ENCODE measurements at regions not wholly inside any gene's neighbourhood (a gene's known extent, or its start where the extent isn't known, plus 50 kb on each side); places are given as distances from the start of the nearest gene placed in this dataset.

- 90% methylated on average over 7 of the region's 7 CpGs for WGBS
- no peaks in the 10 kb centered on the region for H3K27me3 ChIP-seq (ENCODE audit: insufficient read depth, low read length)
- no peak overlapping the region for H3K27ac ChIP-seq (ENCODE audit: low read depth, low read length)
- no peak overlapping the region for H3K4me3 ChIP-seq (ENCODE audit: low read length)
- H3K36me3 ChIP-seq (ENCODE audit: insufficient read depth, low read length), result no peaks in the 10 kb centered on the region
- H3K9me3 ChIP-seq (ENCODE audit: insufficient read depth, low read depth, low read length), result no peaks in the 10 kb centered on the region; the same call in 1 of the 2 replicates
- H3K4me1 ChIP-seq (ENCODE audit: insufficient read depth, low read length), result peaks cover 51% of the 10 kb centered on the region
- H3K9ac ChIP-seq (ENCODE audit: low read depth, low read length), result no peak overlapping the region
These were observed 358.8 kb upstream of the ARRDC3 start for GRCh38 chr5:91741764-91742505.

- Histone ChIP-seq H3K4me1 (ENCODE audit: insufficient read depth, low read length) (peaks cover 35% of the 10 kb centered on the region), H3K9me3 (ENCODE audit: insufficient read depth, low read depth, low read length) (no peaks in the 10 kb centered on the region), H3K27ac (ENCODE audit: low read depth, low read length) (no peak overlapping the region), H3K36me3 (ENCODE audit: insufficient read depth, low read length) (no peaks in the 10 kb centered on the region), H3K27me3 (ENCODE audit: insufficient read depth, low read length) (no peaks in the 10 kb centered on the region), H3K4me3 (ENCODE audit: low read length) (no peak overlapping the region), H3K9ac (ENCODE audit: low read depth, low read length) (no peak overlapping the region)
- 97% methylated on average over 1 of the region's 1 CpG for WGBS
These were observed 346.9 kb upstream of the ARRDC3 start for GRCh38 chr5:91730026-91730425.

- H3K4me3 ChIP-seq (ENCODE audit: low read length), result no peak overlapping the region
- no peaks in the 10 kb centered on the region for H3K36me3 ChIP-seq (ENCODE audit: insufficient read depth, low read length)
- no peaks in the 10 kb centered on the region for H3K27me3 ChIP-seq (ENCODE audit: insufficient read depth, low read length)
- peak overlapping the region; percentile 37; the same call in 1 of the 2 replicates for H3K27ac ChIP-seq (ENCODE audit: low read depth, low read length)
- peaks cover 50% of the 10 kb centered on the region for H3K4me1 ChIP-seq (ENCODE audit: insufficient read depth, low read length)
- H3K9me3 ChIP-seq (ENCODE audit: insufficient read depth, low read depth, low read length), result no peaks in the 10 kb centered on the region
- WGBS, result 6% methylated on average over 1 of the region's 1 CpG
- H3K9ac ChIP-seq (ENCODE audit: low read depth, low read length), result no peak overlapping the region
These were observed 344.3 kb upstream of the ARRDC3 start for GRCh38 chr5:91727463-91727862.

GRCh38 chr5:91722736-91723467, 339.8 kb upstream of the ARRDC3 start:
- 93% methylated on average over 6 of the region's 8 CpGs for WGBS
- H3K27ac ChIP-seq (ENCODE audit: low read depth, low read length), result no peak overlapping the region
- H3K9ac ChIP-seq (ENCODE audit: low read depth, low read length), result no peak overlapping the region
- H3K9me3 ChIP-seq (ENCODE audit: insufficient read depth, low read depth, low read length), result no peaks in the 10 kb centered on the region
- no peaks in the 10 kb centered on the region for H3K27me3 ChIP-seq (ENCODE audit: insufficient read depth, low read length)
- peaks cover 51% of the 10 kb centered on the region for H3K4me1 ChIP-seq (ENCODE audit: insufficient read depth, low read length)
- no peak overlapping the region for H3K4me3 ChIP-seq (ENCODE audit: low read length)
- H3K36me3 ChIP-seq (ENCODE audit: insufficient read depth, low read length), result no peaks in the 10 kb centered on the region

GRCh38 chr5:91712718-91713117, 329.6 kb upstream of the ARRDC3 start:
- no peaks in the 10 kb centered on the region for H3K9me3 ChIP-seq (ENCODE audit: insufficient read depth, low read depth, low read length)
- H3K27ac ChIP-seq (ENCODE audit: low read depth, low read length), result no peak overlapping the region
- no peak overlapping the region for H3K4me3 ChIP-seq (ENCODE audit: low read length)
- no peak overlapping the region for H3K9ac ChIP-seq (ENCODE audit: low read depth, low read length)
- no peaks in the 10 kb centered on the region for H3K36me3 ChIP-seq (ENCODE audit: insufficient read depth, low read length)
- H3K4me1 ChIP-seq (ENCODE audit: insufficient read depth, low read length), result no peaks in the 10 kb centered on the region
- H3K27me3 ChIP-seq (ENCODE audit: insufficient read depth, low read length), result no peaks in the 10 kb centered on the region

GRCh38 chr5:91707521-91707841, 324.4 kb upstream of the ARRDC3 start:
- Histone ChIP-seq H3K27me3 (ENCODE audit: insufficient read depth, low read length) (no peaks in the 10 kb centered on the region), H3K9ac (ENCODE audit: low read depth, low read length) (no peak overlapping the region), H3K4me3 (ENCODE audit: low read length) (no peak overlapping the region), H3K36me3 (ENCODE audit: insufficient read depth, low read length) (no peaks in the 10 kb centered on the region), H3K9me3 (ENCODE audit: insufficient read depth, low read depth, low read length) (no peaks in the 10 kb centered on the region), H3K27ac (ENCODE audit: low read depth, low read length) (no peak overlapping the region), H3K4me1 (ENCODE audit: insufficient read depth, low read length) (no peaks in the 10 kb centered on the region)
- WGBS, result 88% methylated on average over 1 of the region's 1 CpG

GRCh38 chr5:91706785-91707520, 323.8 kb upstream of the ARRDC3 start:
- Histone ChIP-seq H3K4me1 (ENCODE audit: insufficient read depth, low read length) (no peaks in the 10 kb centered on the region), H3K36me3 (ENCODE audit: insufficient read depth, low read length) (no peaks in the 10 kb centered on the region), H3K27ac (ENCODE audit: low read depth, low read length) (no peak overlapping the region), H3K9ac (ENCODE audit: low read depth, low read length) (no peak overlapping the region), H3K4me3 (ENCODE audit: low read length) (no peak overlapping the region), H3K27me3 (ENCODE audit: insufficient read depth, low read length) (no peaks in the 10 kb centered on the region), H3K9me3 (ENCODE audit: insufficient read depth, low read depth, low read length) (no peaks in the 10 kb centered on the region)
- WGBS, result 87% methylated on average over 1 of the region's 1 CpG

GRCh38 chr5:91703128-91703527, 320.0 kb upstream of the ARRDC3 start:
- 94% methylated on average over 2 of the region's 2 CpGs for WGBS
- H3K27ac ChIP-seq (ENCODE audit: low read depth, low read length), result no peak overlapping the region

GRCh38 chr5:91699429-91699828, 316.3 kb upstream of the ARRDC3 start:
- 96% methylated on average over 3 of the region's 3 CpGs for WGBS
- H3K4me3 ChIP-seq (ENCODE audit: low read length), result no peak overlapping the region
- H3K4me1 ChIP-seq (ENCODE audit: insufficient read depth, low read length), result no peaks in the 10 kb centered on the region
- no peak overlapping the region for H3K27ac ChIP-seq (ENCODE audit: low read depth, low read length)
- H3K9ac ChIP-seq (ENCODE audit: low read depth, low read length), result no peak overlapping the region
- no peaks in the 10 kb centered on the region for H3K9me3 ChIP-seq (ENCODE audit: insufficient read depth, low read depth, low read length)
- H3K36me3 ChIP-seq (ENCODE audit: insufficient read depth, low read length), result no peaks in the 10 kb centered on the region
- H3K27me3 ChIP-seq (ENCODE audit: insufficient read depth, low read length), result no peaks in the 10 kb centered on the region

More at GRCh38 chr5:91703128-91703527, 320.0 kb upstream of the ARRDC3 start:
- Histone ChIP-seq H3K9ac (ENCODE audit: low read depth, low read length) (no peak overlapping the region), H3K4me3 (ENCODE audit: low read length) (no peak overlapping the region), H3K9me3 (ENCODE audit: insufficient read depth, low read depth, low read length) (no peaks in the 10 kb centered on the region), H3K36me3 (ENCODE audit: insufficient read depth, low read length) (no peaks in the 10 kb centered on the region), H3K4me1 (ENCODE audit: insufficient read depth, low read length) (no peaks in the 10 kb centered on the region), H3K27me3 (ENCODE audit: insufficient read depth, low read length) (no peaks in the 10 kb centered on the region)

GRCh38 chr5:91691592-91691991, 308.5 kb upstream of the ARRDC3 start:
- H3K4me3 ChIP-seq (ENCODE audit: low read length), result no peak overlapping the region
- H3K4me1 ChIP-seq (ENCODE audit: insufficient read depth, low read length), result no peaks in the 10 kb centered on the region
- WGBS, result 93% methylated on average over 2 of the region's 2 CpGs
- no peak overlapping the region for H3K27ac ChIP-seq (ENCODE audit: low read depth, low read length)
- peaks cover 6% of the 10 kb centered on the region for H3K9me3 ChIP-seq (ENCODE audit: insufficient read depth, low read depth, low read length)
- H3K27me3 ChIP-seq (ENCODE audit: insufficient read depth, low read length), result no peaks in the 10 kb centered on the region
- H3K36me3 ChIP-seq (ENCODE audit: insufficient read depth, low read length), result no peaks in the 10 kb centered on the region
- no peak overlapping the region for H3K9ac ChIP-seq (ENCODE audit: low read depth, low read length)

- WGBS, result 83% methylated on average over 2 of the region's 3 CpGs
- Histone ChIP-seq H3K27ac (ENCODE audit: low read depth, low read length) (no peak overlapping the region), H3K36me3 (ENCODE audit: insufficient read depth, low read length) (no peaks in the 10 kb centered on the region), H3K9ac (ENCODE audit: low read depth, low read length) (no peak overlapping the region), H3K4me3 (ENCODE audit: low read length) (no peak overlapping the region), H3K4me1 (ENCODE audit: insufficient read depth, low read length) (no peaks in the 10 kb centered on the region), H3K9me3 (ENCODE audit: insufficient read depth, low read depth, low read length) (peaks cover 6% of the 10 kb centered on the region), H3K27me3 (ENCODE audit: insufficient read depth, low read length) (no peaks in the 10 kb centered on the region)
These were observed 307.8 kb upstream of the ARRDC3 start for GRCh38 chr5:91690921-91691320.
